KMS-11 (cell line): ENCODE measurements at regions not wholly inside any gene's neighbourhood (a gene's known extent, or its start where the extent isn't known, plus 50 kb on each side); places are given as distances from the start of the nearest gene placed in this dataset.

ENCODE experiments used
- H2AFZ ChIP-seq: fragments of 200-600 bp; sonication (generic); 2 replicates; pipeline ENCODE4 v1.6.1; 2016; ENCODE audit warnings: antibody characterized with exemption, mixed run types, low read depth
- H3K27ac ChIP-seq: fragments of 200-600 bp; sonication (generic); 2 replicates; pipeline ENCODE4 v1.6.1; 2016; ENCODE audit warnings: mild to moderate bottlenecking, mixed run types
- H3K27me3 ChIP-seq: fragments of 200-600 bp; sonication (generic); 2 replicates; pipeline ENCODE4 v1.6.1; 2017; ENCODE audit warnings: mild to moderate bottlenecking, low read depth, mixed run types, moderate library complexity; ENCODE audit not compliant: insufficient read depth
- H3K36me3 ChIP-seq: fragments of 200-600 bp; sonication (generic); 2 replicates; pipeline ENCODE4 v1.6.1; 2017; ENCODE audit warnings: mild to moderate bottlenecking, mixed run types; ENCODE audit not compliant: insufficient read depth
- H3K4me1 ChIP-seq: fragments of 200-600 bp; sonication (generic); 2 replicates; pipeline ENCODE4 v1.6.1; 2016; ENCODE audit warnings: mild to moderate bottlenecking, low read depth, mixed run types; ENCODE audit not compliant: poor library complexity, severe bottlenecking
- H3K4me2 ChIP-seq: fragments of 200-600 bp; sonication (generic); 2 replicates; pipeline ENCODE4 v1.7.0; 2016; ENCODE audit warnings: mild to moderate bottlenecking, mixed run types
- H3K4me3 ChIP-seq: fragments of 200-600 bp; sonication (generic); IDR thresholded peaks from 2 replicates; pipeline ENCODE4 v1.6.1; 2017; ENCODE audit warnings: low read depth, low read length, mixed read lengths; ENCODE audit not compliant: insufficient read depth
- H3K79me2 ChIP-seq: fragments of 200-600 bp; sonication (generic); 2 replicates; pipeline ENCODE4 v1.6.1; 2016; ENCODE audit warnings: low read depth, mixed run types; ENCODE audit not compliant: insufficient read depth
- H3K9ac ChIP-seq: fragments of 200-600 bp; sonication (generic); 2 replicates; pipeline ENCODE4 v1.6.1; 2016; ENCODE audit warnings: mild to moderate bottlenecking, mixed run types
- H4K20me1 ChIP-seq: fragments of 200-600 bp; sonication (generic); 2 replicates; pipeline ENCODE4 v1.6.1; 2016; ENCODE audit warnings: mild to moderate bottlenecking, mixed run types; ENCODE audit not compliant: insufficient read depth
- TF ChIP-seq, protein P1 (sequence below): fragments of 200-600 bp; sonication (generic); conservative IDR thresholded peaks from 2 replicates; pipeline ENCODE4 v1.6.1; 2017; ENCODE audit warnings: low read depth, mild to moderate bottlenecking, antibody characterized with exemption, low read length, moderate library complexity, mixed read lengths

DNA sequence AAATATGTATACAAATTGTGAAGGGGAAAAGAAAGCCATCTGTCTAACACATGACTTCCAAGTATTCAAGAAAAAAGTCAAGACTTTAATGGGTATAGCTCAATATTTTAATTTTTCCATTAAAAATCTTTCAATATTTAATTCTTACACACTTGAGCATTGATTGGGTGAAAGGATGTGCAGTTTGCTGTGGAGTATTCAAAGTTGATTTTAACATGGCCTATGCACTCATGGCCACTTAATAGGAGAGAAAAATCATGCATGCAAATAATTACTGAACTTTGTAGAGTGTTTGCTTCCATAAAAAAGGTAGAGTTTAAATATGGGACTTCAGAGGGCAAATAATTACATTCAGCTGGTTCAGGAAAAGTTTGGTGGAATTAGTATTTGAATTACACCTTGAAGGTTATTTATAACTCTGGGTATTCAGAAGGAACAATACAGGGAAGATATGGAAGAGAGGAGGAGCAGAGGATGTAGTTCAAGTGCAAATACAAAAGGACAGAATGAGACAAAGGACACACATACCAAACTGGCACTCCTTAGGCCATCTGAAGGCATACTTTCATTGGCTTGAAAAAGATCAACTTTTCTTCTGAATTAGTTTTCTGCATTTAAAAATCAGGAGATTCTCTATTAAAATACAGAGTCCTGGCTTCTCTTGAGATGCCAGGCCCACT is 90.1 kb downstream of the OTOL1 start:
- Histone ChIP-seq H3K36me3 (no peaks in the 10 kb centered on the region), H3K4me2 (no peak overlapping the region), H3K9ac (no peak overlapping the region), H3K27me3 (no peaks in the 10 kb centered on the region), H3K27ac (no peak overlapping the region), H3K4me3 (no peak overlapping the region), H4K20me1 (no peaks in the 10 kb centered on the region), H2AFZ (no peak overlapping the region), H3K4me1 (no peaks in the 10 kb centered on the region), H3K79me2 (no peaks in the 10 kb centered on the region)
- TF ChIP-seq, protein P1, sequence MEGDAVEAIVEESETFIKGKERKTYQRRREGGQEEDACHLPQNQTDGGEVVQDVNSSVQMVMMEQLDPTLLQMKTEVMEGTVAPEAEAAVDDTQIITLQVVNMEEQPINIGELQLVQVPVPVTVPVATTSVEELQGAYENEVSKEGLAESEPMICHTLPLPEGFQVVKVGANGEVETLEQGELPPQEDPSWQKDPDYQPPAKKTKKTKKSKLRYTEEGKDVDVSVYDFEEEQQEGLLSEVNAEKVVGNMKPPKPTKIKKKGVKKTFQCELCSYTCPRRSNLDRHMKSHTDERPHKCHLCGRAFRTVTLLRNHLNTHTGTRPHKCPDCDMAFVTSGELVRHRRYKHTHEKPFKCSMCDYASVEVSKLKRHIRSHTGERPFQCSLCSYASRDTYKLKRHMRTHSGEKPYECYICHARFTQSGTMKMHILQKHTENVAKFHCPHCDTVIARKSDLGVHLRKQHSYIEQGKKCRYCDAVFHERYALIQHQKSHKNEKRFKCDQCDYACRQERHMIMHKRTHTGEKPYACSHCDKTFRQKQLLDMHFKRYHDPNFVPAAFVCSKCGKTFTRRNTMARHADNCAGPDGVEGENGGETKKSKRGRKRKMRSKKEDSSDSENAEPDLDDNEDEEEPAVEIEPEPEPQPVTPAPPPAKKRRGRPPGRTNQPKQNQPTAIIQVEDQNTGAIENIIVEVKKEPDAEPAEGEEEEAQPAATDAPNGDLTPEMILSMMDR = no peak

- no peaks in the 10 kb centered on the region for H3K79me2 ChIP-seq
- H3K4me2 ChIP-seq = no peak overlapping the region
- H3K36me3 ChIP-seq = no peaks in the 10 kb centered on the region
- no peak overlapping the region for H3K4me3 ChIP-seq
- TF ChIP-seq, protein P1 = no peak
- no peak overlapping the region for H3K27ac ChIP-seq
- no peak overlapping the region for H3K9ac ChIP-seq
- no peaks in the 10 kb centered on the region for H3K27me3 ChIP-seq
- H2AFZ ChIP-seq = no peak overlapping the region
- H4K20me1 ChIP-seq = no peaks in the 10 kb centered on the region
- H3K4me1 ChIP-seq = no peaks in the 10 kb centered on the region
Measured at GRCh38 chr3:161598639-161599038, 102.0 kb downstream of the OTOL1 start.

DNA sequence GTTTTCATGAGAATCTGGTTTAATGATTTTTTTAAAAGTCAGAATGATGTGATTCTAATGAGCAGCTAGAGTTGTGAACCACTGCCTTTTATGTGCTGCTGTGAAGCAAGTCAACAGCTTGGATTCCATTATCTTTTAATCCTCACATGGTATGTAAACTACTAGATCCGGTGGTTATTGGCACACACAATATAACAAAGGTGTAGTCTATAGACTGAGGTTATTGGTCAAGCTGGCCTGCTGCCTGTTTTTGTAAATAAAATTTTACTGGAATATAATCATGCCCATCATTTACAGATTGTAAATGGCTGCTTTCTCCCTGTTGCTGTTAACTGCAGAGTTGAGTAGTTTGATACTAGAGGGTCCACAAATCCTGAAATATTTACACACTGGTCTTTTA is 103.1 kb downstream of the OTOL1 start:
- no peak overlapping the region for H2AFZ ChIP-seq
- H3K27me3 ChIP-seq = no peaks in the 10 kb centered on the region
- no peaks in the 10 kb centered on the region for H3K36me3 ChIP-seq
- H3K79me2 ChIP-seq = no peaks in the 10 kb centered on the region
- no peaks in the 10 kb centered on the region for H4K20me1 ChIP-seq
- H3K27ac ChIP-seq = no peak overlapping the region
- TF ChIP-seq, protein P1 = no peak
- H3K4me3 ChIP-seq = no peak overlapping the region
- H3K4me2 ChIP-seq = no peak overlapping the region
- no peaks in the 10 kb centered on the region for H3K4me1 ChIP-seq
- H3K9ac ChIP-seq = no peak overlapping the region

- H3K27ac ChIP-seq = no peak overlapping the region
- no peaks in the 10 kb centered on the region for H3K27me3 ChIP-seq
Measured at GRCh38 chr3:161600173-161600572, 103.6 kb downstream of the OTOL1 start.

More at GRCh38 chr3:161600173-161600572, 103.6 kb downstream of the OTOL1 start:
- H3K4me2 ChIP-seq = no peak overlapping the region
- H3K79me2 ChIP-seq = no peaks in the 10 kb centered on the region
- H3K4me3 ChIP-seq = no peak overlapping the region
- no peak overlapping the region for H2AFZ ChIP-seq
- H3K36me3 ChIP-seq = no peaks in the 10 kb centered on the region
- no peaks in the 10 kb centered on the region for H4K20me1 ChIP-seq
- TF ChIP-seq, protein P1 = no peak
- H3K9ac ChIP-seq = no peak overlapping the region
- no peaks in the 10 kb centered on the region for H3K4me1 ChIP-seq
